Left lung (tissue), 4 donors: ENCODE measurements at regions not wholly inside any gene's neighbourhood (a gene's known extent, or its start where the extent isn't known, plus 50 kb on each side); places are given as distances from the start of the nearest gene placed in this dataset.

Source experiments
- ATAC-seq: fragments of 200-7000 bp; cut with Tn5 transposase; one replicate; pipeline ENCODE4 v1.9.1; 2020; ENCODE audit warnings: moderate library complexity
- DNase-seq, 4 donors: peaks; one replicate each; pipeline ENCODE4 v3.0.0-alpha.2; 2013 to 2020
- H3K27ac ChIP-seq, 2 donors: fragments of 200-600 bp; sonication (generic) in 1 of 2; one replicate each; pipeline versions ENCODE4 v1.5.0 to v1.8.0; 2020 to 2021
- H3K27me3 ChIP-seq, 2 donors: fragments of 200-600 bp; sonication (generic) in 1 of 2; one replicate each; pipeline versions ENCODE4 v1.5.0 to v1.8.0; 2020 to 2021
- H3K36me3 ChIP-seq, 2 donors: fragments of 200-600 bp; sonication (generic) in 1 of 2; one replicate each; pipeline versions ENCODE4 v1.5.0 to v1.8.0; 2020 to 2021
- H3K4me1 ChIP-seq, 2 donors: fragments of 200-600 bp; one replicate each; pipeline ENCODE4 v1.8.0; 2021
- H3K4me3 ChIP-seq, 2 donors: fragments of 200-600 bp; sonication (generic) in 1 of 2; one replicate each; pipeline versions ENCODE4 v1.5.0 to v1.8.0; 2020 to 2021; ENCODE audit warnings: mild to moderate bottlenecking in 1 of 2
- H3K9me3 ChIP-seq, 2 donors: fragments of 200-600 bp; sonication (generic) in 1 of 2; one replicate each; pipeline versions ENCODE4 v1.5.0 to v1.8.0; 2020 to 2021
- CTCF ChIP-seq, 2 donors: fragments of 200-600 bp; sonication (generic) in 1 of 2; IDR thresholded peaks; one replicate each; pipeline versions ENCODE4 v1.5.0 to v1.8.0; 2021; ENCODE audit warnings: antibody characterized with exemption in 2 of 2
- intact Hi-C, 2 donors: fragments of 100-400 bp; cut with DNase I; formaldehyde crosslinking; loops; one replicate each; pipeline versions ENCODE4 v1.11.2 to v1.14.2; 2022
- donor health status: DM: no; HTN: yes; CAD: no.
- donor health status: DM: no; HTN: no; CAD: no.

- no peak overlapping the region for H3K4me3 ChIP-seq
- H3K27ac ChIP-seq: no peak overlapping the region
- ATAC-seq (no peak), DNase-seq (no peak)
- no peaks in the 10 kb centered on the region for H3K9me3 ChIP-seq
- no peaks in the 10 kb centered on the region for H3K36me3 ChIP-seq
- TF ChIP-seq CTCF (IDR thresholded peaks at IDR 0.05): no peak
- intact Hi-C loops: no loop called here
- no peaks in the 10 kb centered on the region for H3K27me3 ChIP-seq
- H3K4me1 ChIP-seq: peaks cover 0 to 4% of the 10 kb centered on the region in 2 donors
Observed at GRCh38 chr12:43107026-43107775, 444.8 kb downstream of the ADAMTS20 start.

GRCh38 chr12:43106355-43106754, 445.6 kb downstream of the ADAMTS20 start:
- Histone ChIP-seq H3K36me3 (no peaks in the 10 kb centered on the region), H3K27me3 (no peaks in the 10 kb centered on the region), H3K4me3 (no peak overlapping the region), H3K4me1 (peaks cover 0 to 4% of the 10 kb centered on the region in 2 donors), H3K9me3 (no peaks in the 10 kb centered on the region), H3K27ac (no peak overlapping the region)
- intact Hi-C loops: no loop called here
- ATAC-seq: no peak
- TF ChIP-seq CTCF (IDR thresholded peaks at IDR 0.05): no peak
- DNase-seq: no peak

GRCh38 chr12:43105426-43105981, 446.5 kb downstream of the ADAMTS20 start:
- TF ChIP-seq CTCF (IDR thresholded peaks at IDR 0.05): no peak
- Histone ChIP-seq H3K4me1 (peaks cover 0 to 4% of the 10 kb centered on the region in 2 donors), H3K27me3 (no peaks in the 10 kb centered on the region), H3K27ac (no peak overlapping the region), H3K9me3 (no peaks in the 10 kb centered on the region), H3K4me3 (no peak overlapping the region), H3K36me3 (no peaks in the 10 kb centered on the region)
- ATAC-seq (no peak), DNase-seq (peak in 2 of 4 donors; percentile 80)
- intact Hi-C loops: no loop called here

GRCh38 chr12:43104494-43104893, 447.5 kb downstream of the ADAMTS20 start:
- intact Hi-C loops: no loop called here
- DNase-seq: no peak
- no peak overlapping the region for H3K4me3 ChIP-seq
- ATAC-seq: no peak
- H3K27ac ChIP-seq: no peak overlapping the region
- no peaks in the 10 kb centered on the region for H3K27me3 ChIP-seq
- peaks cover 0 to 4% of the 10 kb centered on the region in 2 donors for H3K4me1 ChIP-seq
- H3K36me3 ChIP-seq: no peaks in the 10 kb centered on the region
- H3K9me3 ChIP-seq: no peaks in the 10 kb centered on the region
- TF ChIP-seq CTCF (IDR thresholded peaks at IDR 0.05): no peak

- intact Hi-C loops: no loop called here
Observed at GRCh38 chr12:43103866-43104265, 448.1 kb downstream of the ADAMTS20 start.

More at GRCh38 chr12:43103866-43104265, 448.1 kb downstream of the ADAMTS20 start:
- Histone ChIP-seq H3K9me3 (no peaks in the 10 kb centered on the region), H3K27me3 (no peaks in the 10 kb centered on the region), H3K27ac (no peak overlapping the region), H3K4me1 (peaks cover 0 to 4% of the 10 kb centered on the region in 2 donors), H3K4me3 (no peak overlapping the region), H3K36me3 (no peaks in the 10 kb centered on the region)
- DNase-seq (no peak), ATAC-seq (no peak)
- TF ChIP-seq CTCF (IDR thresholded peaks at IDR 0.05): no peak
